ENCODE measurements at regions not wholly inside any gene's neighbourhood (a gene's known extent, or its start where the extent isn't known, plus 50 kb on each side); places are given as distances from the start of the nearest gene placed in this dataset.

DNA sequence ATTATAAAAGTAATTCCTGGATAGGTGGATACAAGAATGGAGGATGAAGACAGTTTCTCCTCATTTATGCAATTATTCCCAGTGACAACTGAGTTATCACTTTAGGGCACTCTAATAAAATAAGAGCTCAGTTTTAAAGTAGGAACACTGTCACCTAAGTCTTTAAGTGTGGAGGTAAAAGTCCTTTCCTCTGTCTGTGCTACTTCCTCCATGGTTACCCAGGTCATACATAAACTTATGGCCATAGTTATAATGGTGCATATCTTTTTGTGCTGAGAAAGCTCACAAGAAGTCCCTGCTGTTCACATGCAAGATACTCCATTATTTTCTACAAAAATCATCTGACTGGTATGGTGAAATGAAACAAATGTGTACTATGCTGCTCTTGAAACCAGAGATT, 1093.6 kb downstream of the IGSF11 start:
- Mint-ChIP-seq H3K27ac (no peak overlapping the region), H3K36me3 (no peaks in the 10 kb centered on the region), H3K9me3 (peaks cover 0 to 11% (median 3%) of the 10 kb centered on the region in 3 donors), H3K4me1 (no peaks in the 10 kb centered on the region), H3K4me3 (no peak overlapping the region), H3K27me3 (no peaks in the 10 kb centered on the region)

- Mint-ChIP-seq H3K9me3 (peaks cover 0 to 11% (median 3%) of the 10 kb centered on the region in 3 donors), H3K4me1 (no peaks in the 10 kb centered on the region), H3K4me3 (no peak overlapping the region), H3K36me3 (no peaks in the 10 kb centered on the region), H3K27ac (no peak overlapping the region), H3K27me3 (no peaks in the 10 kb centered on the region)
Observed at GRCh38 chr3:117941756-117942155, 1092.9 kb downstream of the IGSF11 start.

DNA sequence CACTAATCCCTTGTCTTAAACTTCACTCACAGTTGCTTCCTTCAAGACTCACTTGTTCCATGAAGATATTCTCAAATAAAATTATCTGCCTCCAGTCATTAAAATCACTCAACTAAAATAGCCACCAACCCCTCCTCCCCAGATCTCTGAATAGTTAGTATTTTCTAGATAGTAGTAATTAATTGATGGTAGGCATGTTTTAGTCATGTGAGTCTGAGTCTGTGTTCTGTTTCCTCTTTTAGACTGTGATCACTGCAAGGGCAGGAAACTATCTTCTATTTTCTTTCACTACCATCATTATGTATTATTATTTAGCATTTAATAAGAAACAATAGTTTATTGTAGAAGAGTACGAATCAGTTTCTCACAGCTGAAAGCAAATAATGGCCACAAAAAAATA, 1080.5 kb downstream of the IGSF11 start:
- Mint-ChIP-seq H3K27me3 (no peaks in the 10 kb centered on the region), H3K4me3 (no peak overlapping the region), H3K9me3 (peaks cover 0 to 4% (median 0%) of the 10 kb centered on the region in 3 donors), H3K4me1 (no peaks in the 10 kb centered on the region), H3K36me3 (no peaks in the 10 kb centered on the region), H3K27ac (no peak overlapping the region)

GRCh38 chr3:117955196-117955595, 1079.5 kb downstream of the IGSF11 start:
- peaks cover 0 to 4% (median 0%) of the 10 kb centered on the region in 3 donors for H3K9me3 Mint-ChIP-seq
- no peaks in the 10 kb centered on the region for H3K27me3 Mint-ChIP-seq
- H3K4me1 Mint-ChIP-seq: no peaks in the 10 kb centered on the region
- H3K36me3 Mint-ChIP-seq: no peaks in the 10 kb centered on the region
- no peak overlapping the region for H3K27ac Mint-ChIP-seq
- no peak overlapping the region for H3K4me3 Mint-ChIP-seq

DNA sequence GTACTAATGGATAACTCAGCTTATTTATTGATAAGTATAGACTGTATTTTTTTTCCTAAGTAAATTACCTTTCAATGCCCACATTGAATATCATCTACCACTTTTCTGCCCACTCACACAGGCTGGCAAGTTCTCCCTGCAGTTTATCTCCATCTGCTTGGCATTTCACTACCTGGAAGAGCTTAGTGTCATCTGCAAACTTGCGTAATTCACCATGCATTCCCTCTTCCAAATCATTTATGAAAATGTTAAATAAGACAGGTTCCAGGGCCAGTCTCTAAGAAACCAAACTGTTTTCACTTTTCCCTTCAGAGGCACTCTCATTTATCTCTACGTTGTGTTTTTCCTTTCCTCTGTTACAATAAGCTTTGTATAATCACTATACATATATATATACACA, 1076.6 kb downstream of the IGSF11 start:
- Mint-ChIP-seq H3K4me3 (no peak overlapping the region), H3K27ac (no peak overlapping the region), H3K9me3 (peaks cover 0 to 4% (median 0%) of the 10 kb centered on the region in 3 donors), H3K4me1 (no peaks in the 10 kb centered on the region), H3K27me3 (no peaks in the 10 kb centered on the region), H3K36me3 (no peaks in the 10 kb centered on the region)

GRCh38 chr3:117962750-117963149, 1071.9 kb downstream of the IGSF11 start:
- Mint-ChIP-seq H3K4me1 (no peaks in the 10 kb centered on the region), H3K4me3 (no peak overlapping the region), H3K9me3 (peaks cover 0 to 4% (median 2%) of the 10 kb centered on the region in 3 donors), H3K27me3 (no peaks in the 10 kb centered on the region), H3K27ac (no peak overlapping the region), H3K36me3 (no peaks in the 10 kb centered on the region)

GRCh38 chr3:117963858-117964257, 1070.8 kb downstream of the IGSF11 start:
- Mint-ChIP-seq H3K36me3 (no peaks in the 10 kb centered on the region), H3K4me1 (no peaks in the 10 kb centered on the region), H3K9me3 (peaks cover 0 to 4% (median 2%) of the 10 kb centered on the region in 3 donors), H3K4me3 (no peak overlapping the region), H3K27me3 (no peaks in the 10 kb centered on the region), H3K27ac (no peak overlapping the region)

DNA sequence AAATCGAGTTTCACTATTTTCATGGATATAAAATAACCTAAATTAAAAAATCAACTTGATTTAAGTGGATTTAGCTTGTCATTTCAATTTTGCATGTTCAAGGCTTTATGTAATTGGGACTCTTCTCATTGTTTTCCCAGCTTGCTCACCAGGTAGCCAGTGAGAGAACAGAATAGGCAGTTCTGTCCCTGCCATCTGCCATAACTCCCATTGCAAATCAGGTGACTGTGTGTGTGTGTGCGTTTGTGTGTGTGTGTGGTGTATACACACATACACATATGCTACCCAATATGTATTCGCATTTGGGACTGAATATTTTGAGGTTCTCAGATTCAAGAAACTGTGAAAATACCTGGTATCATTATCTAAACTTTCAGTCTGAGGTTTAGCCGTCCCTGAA, 1069.8 kb downstream of the IGSF11 start:
- no peak overlapping the region for H3K27ac Mint-ChIP-seq
- no peaks in the 10 kb centered on the region for H3K27me3 Mint-ChIP-seq
- H3K4me1 Mint-ChIP-seq: no peaks in the 10 kb centered on the region
- H3K4me3 Mint-ChIP-seq: no peak overlapping the region
- H3K9me3 Mint-ChIP-seq: peaks cover 0 to 4% (median 2%) of the 10 kb centered on the region in 3 donors
- H3K36me3 Mint-ChIP-seq: no peaks in the 10 kb centered on the region

DNA sequence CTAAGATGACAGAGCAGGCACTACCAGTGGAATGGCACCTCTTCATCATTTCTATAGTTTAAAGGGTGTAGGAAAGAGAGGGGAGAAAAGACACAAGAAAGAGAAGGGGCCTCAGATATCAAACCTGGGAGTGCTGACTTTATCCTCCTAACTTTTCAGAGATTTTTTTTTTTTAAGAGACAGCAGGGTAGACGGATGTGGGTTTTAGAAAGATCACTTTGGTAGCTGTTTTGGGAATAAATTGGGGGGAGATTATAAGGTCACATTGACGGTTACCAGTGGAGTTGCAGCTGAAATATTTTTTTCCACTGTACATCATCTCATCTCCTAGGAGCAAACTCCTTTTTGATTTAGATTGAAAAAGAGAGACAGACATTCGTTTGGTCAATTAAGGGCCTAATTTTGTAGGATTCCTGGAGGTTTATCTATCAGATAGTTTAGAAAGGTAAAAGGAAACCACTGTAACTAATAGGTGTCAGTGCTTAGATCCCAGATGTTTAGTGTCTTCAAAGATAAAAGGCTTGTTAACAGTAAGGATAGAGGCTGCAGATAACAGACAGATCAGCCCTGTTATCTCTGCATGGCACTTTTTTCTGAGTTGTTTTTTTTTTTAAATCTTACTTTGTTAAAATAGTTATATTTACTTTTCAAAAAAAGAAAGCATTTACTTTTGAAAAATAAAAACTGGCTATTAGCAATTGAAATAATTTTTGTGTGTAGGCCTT, 1057.0 kb downstream of the IGSF11 start:
- H3K4me1 Mint-ChIP-seq: no peaks in the 10 kb centered on the region
- no peaks in the 10 kb centered on the region for H3K27me3 Mint-ChIP-seq
- no peak overlapping the region for H3K27ac Mint-ChIP-seq
- no peaks in the 10 kb centered on the region for H3K9me3 Mint-ChIP-seq
- H3K36me3 Mint-ChIP-seq: no peaks in the 10 kb centered on the region
- H3K4me3 Mint-ChIP-seq: no peak overlapping the region

- H3K27ac Mint-ChIP-seq: no peak overlapping the region
- no peaks in the 10 kb centered on the region for H3K36me3 Mint-ChIP-seq
- H3K27me3 Mint-ChIP-seq: no peaks in the 10 kb centered on the region
- no peaks in the 10 kb centered on the region for H3K9me3 Mint-ChIP-seq
- H3K4me1 Mint-ChIP-seq: no peaks in the 10 kb centered on the region
- no peak overlapping the region for H3K4me3 Mint-ChIP-seq
Observed at GRCh38 chr3:117979466-117979865, 1055.2 kb downstream of the IGSF11 start.

- H3K4me3 Mint-ChIP-seq: no peak overlapping the region
- no peak overlapping the region for H3K27ac Mint-ChIP-seq
- H3K9me3 Mint-ChIP-seq: no peaks in the 10 kb centered on the region
- no peaks in the 10 kb centered on the region for H3K4me1 Mint-ChIP-seq
- no peaks in the 10 kb centered on the region for H3K36me3 Mint-ChIP-seq
- no peaks in the 10 kb centered on the region for H3K27me3 Mint-ChIP-seq
Observed at GRCh38 chr3:117987256-117987655, 1047.4 kb downstream of the IGSF11 start.

- H3K4me1 Mint-ChIP-seq: no peaks in the 10 kb centered on the region
- H3K27me3 Mint-ChIP-seq: peaks cover under 1% of the 10 kb centered on the region
- H3K9me3 Mint-ChIP-seq: peaks cover 0 to 4% (median 0%) of the 10 kb centered on the region in 3 donors
- no peaks in the 10 kb centered on the region for H3K36me3 Mint-ChIP-seq
- no peak overlapping the region for H3K27ac Mint-ChIP-seq
- no peak overlapping the region for H3K4me3 Mint-ChIP-seq
Observed at GRCh38 chr3:117989982-117990381, 1044.7 kb downstream of the IGSF11 start.

DNA sequence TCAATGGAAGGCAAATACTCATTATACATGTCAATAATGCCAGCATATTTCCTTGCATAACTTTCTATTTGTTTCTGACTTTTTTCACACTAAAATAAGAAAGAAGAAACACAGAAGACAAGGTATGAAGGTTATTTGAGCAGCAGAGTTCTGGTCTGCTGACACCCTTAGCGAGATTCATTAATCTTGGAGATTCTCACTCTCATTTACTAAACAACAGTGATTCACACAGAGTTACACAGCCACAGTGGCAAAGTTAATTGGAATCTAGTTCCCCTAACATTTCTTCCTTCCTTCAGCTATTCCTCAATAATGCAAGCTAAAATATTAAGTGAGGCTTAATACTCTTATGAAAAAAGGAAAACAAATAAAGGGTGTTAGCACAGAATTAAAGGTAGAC, 1044.0 kb downstream of the IGSF11 start:
- H3K36me3 Mint-ChIP-seq: no peaks in the 10 kb centered on the region
- no peaks in the 10 kb centered on the region for H3K4me1 Mint-ChIP-seq
- H3K9me3 Mint-ChIP-seq: peaks cover 0 to 4% (median 0%) of the 10 kb centered on the region in 3 donors
- no peak overlapping the region for H3K4me3 Mint-ChIP-seq
- H3K27ac Mint-ChIP-seq: no peak overlapping the region
- peaks cover 5% of the 10 kb centered on the region for H3K27me3 Mint-ChIP-seq

DNA sequence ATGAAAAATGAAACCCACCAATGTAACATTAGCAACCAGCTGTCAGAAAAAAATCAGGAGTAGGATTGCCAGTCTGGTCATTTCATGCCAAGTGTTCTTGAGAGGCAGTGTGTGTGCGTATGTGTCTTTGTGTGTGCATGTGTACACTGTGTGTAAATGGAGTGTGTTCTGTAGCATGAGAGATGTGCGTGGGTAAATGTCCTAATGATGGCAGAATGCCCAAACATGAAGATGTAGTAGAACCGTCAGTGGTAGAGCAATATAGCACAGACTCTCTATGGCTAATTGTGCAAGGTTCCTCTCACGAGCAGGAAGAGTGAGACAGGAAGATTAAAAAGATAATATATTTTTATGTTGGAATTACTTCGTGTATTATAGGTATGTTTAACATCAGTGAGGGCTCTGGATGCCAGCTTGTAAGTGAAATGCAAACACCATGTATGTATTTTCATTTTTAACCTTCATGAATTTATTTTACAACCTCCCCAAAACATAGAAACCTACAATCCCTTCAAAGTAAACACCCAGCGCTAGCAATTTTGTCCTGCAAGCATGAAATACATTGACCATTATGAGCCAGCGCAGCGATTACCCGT, 1038.7 kb downstream of the IGSF11 start:
- Mint-ChIP-seq H3K27me3 (peaks cover 7% of the 10 kb centered on the region), H3K4me3 (no peak overlapping the region), H3K36me3 (no peaks in the 10 kb centered on the region), H3K9me3 (peaks cover 0 to 4% (median 0%) of the 10 kb centered on the region in 3 donors), H3K27ac (no peak overlapping the region), H3K4me1 (no peaks in the 10 kb centered on the region)

DNA sequence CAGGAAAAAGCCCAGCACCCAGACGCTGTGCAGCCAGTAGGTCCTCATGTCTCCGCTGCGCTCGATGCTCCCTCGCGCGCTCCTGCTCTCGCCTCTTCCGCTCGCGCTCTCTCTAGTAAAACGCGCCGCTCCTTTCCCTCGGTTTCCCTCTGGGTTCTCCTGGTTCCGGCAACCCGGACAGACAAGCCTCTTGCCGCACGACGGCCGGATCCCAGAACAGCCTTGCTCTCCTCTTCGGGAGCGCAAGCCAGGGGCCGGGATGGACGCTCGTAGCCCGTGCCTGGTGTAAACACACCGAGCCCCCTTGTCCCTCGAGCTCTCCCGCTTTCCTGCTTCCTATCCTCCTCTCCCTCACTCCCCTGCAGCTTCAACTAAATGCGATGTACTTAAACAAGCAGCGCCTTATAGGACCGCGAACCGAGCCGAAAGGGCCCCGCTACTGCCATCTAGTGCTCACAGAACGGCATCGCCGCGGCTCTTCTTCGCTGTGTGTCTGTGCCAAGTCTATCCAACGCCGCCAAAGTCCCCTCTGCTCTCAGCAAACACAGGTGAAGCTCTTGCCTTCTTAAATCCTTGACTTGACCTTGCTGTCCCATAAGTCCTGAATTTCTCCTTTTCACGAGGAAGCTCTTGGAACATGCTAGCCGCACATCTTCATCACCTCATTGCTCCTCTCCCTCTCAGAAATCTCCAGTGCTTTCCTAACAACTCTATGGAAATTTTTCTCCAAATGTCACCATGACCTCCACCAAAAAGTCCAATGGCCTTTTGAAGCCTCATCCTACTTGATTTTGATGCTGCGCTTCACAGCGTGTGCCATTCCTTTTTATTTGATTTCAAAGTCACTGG, 1037.2 kb downstream of the IGSF11 start:
- peaks cover 7% of the 10 kb centered on the region for H3K27me3 Mint-ChIP-seq
- no peak overlapping the region for H3K27ac Mint-ChIP-seq
- no peaks in the 10 kb centered on the region for H3K4me1 Mint-ChIP-seq
- H3K4me3 Mint-ChIP-seq: no peak overlapping the region
- no peaks in the 10 kb centered on the region for H3K36me3 Mint-ChIP-seq
- peaks cover 0 to 4% (median 0%) of the 10 kb centered on the region in 3 donors for H3K9me3 Mint-ChIP-seq

All from IgD-negative memory B cell (primary cell).